SK-N-SH (cell line): ENCODE measurements at regions not wholly inside any gene's neighbourhood (a gene's known extent, or its start where the extent isn't known, plus 50 kb on each side); places are given as distances from the start of the nearest gene placed in this dataset.

ENCODE experiments used
- CTCF ChIA-PET: fragments of 300-600, 350-600 bp; formaldehyde crosslinking; extraction: SDS; loops from one replicate; lab custom pipeline; 2021; lab: Yijun Ruan, JAX
- POLR2A ChIA-PET: fragments of 350-600 bp; sonication (Branson Sonifier 250); formaldehyde crosslinking; extraction: SDS; loops from one replicate; lab custom pipeline; 2020; ENCODE audit warnings: antibody characterized with exemption, inconsistent platforms; lab: Yijun Ruan, JAX
- DNase-seq: peaks from one replicate; pipeline ENCODE4 v3.0.0; 2012
- H2AFZ ChIP-seq: fragments of 200-600 bp; sonication (generic); 2 replicates; pipeline ENCODE4 v1.8.1; 2016; ENCODE audit warnings: antibody characterized with exemption, mild to moderate bottlenecking, low read depth
- H3F3A ChIP-seq: fragments of 200-600 bp; sonication (generic); replicated peaks from 2 replicates; pipeline ENCODE3; 2016; ENCODE audit warnings: antibody characterized with exemption, mild to moderate bottlenecking; ENCODE audit not compliant: insufficient read depth
- H3K27ac ChIP-seq, 2 experiments: fragments of 200-500 bp in 1 of 2; fragments of 200-600 bp in 1 of 2; sonication (Bioruptor generic) in 1 of 2; sonication (generic), shearing (Covaris generic) in 1 of 2; 2 replicates each; pipeline versions ENCODE4 v1.5.1 to v1.6.1; 2014 to 2016; ENCODE audit warnings: low read depth in 2 of 2, inconsistent platforms in 1 of 2, low read length in 1 of 2, mild to moderate bottlenecking in 1 of 2, mixed read lengths in 1 of 2
- H3K27me3 ChIP-seq: fragments of 200-600 bp; sonication (generic), shearing (Covaris generic); 2 replicates; pipeline ENCODE4 v1.6.1; 2016; ENCODE audit warnings: mixed run types; ENCODE audit not compliant: insufficient read depth
- H3K36me3 ChIP-seq, 2 experiments: fragments of 200-500 bp in 1 of 2; fragments of 200-600 bp in 1 of 2; sonication (Bioruptor generic) in 1 of 2; sonication (generic) in 1 of 2; replicated peaks in 1 of 2; 2 replicates each; pipeline versions ENCODE3 to v1.5.1; 2014 to 2016; ENCODE audit warnings: low read length in 1 of 2, mild to moderate bottlenecking in 1 of 2; ENCODE audit not compliant: insufficient read depth in 2 of 2, control insufficient read depth in 1 of 2
- H3K4me1 ChIP-seq, 2 experiments: fragments of 200-500 bp in 1 of 2; fragments of 200-600 bp in 1 of 2; sonication (Bioruptor generic) in 1 of 2; sonication (generic), shearing (Covaris generic) in 1 of 2; 2 replicates each; pipeline versions ENCODE4 v1.5.1 to v1.6.1; 2014 to 2016; ENCODE audit warnings: low read depth in 1 of 2, low read length in 1 of 2, mixed run types in 1 of 2; ENCODE audit not compliant: insufficient read depth in 2 of 2, control insufficient read depth in 1 of 2
- H3K4me2 ChIP-seq: fragments of 200-600 bp; sonication (generic), shearing (Covaris generic); 2 replicates; pipeline ENCODE4 v1.6.1; 2017; ENCODE audit warnings: mixed run types
- H3K4me3 ChIP-seq, 2 experiments: fragments of 200-500 bp in 1 of 2; fragments of 200-600 bp in 1 of 2; sonication (Bioruptor generic) in 1 of 2; sonication (generic), shearing (Covaris generic) in 1 of 2; 2 replicates each; pipeline versions ENCODE4 v1.5.1 to v1.8.1; 2014 to 2016; ENCODE audit warnings: low read depth in 2 of 2, inconsistent platforms in 1 of 2, low read length in 1 of 2, mild to moderate bottlenecking in 1 of 2, mixed read lengths in 1 of 2, moderate library complexity in 1 of 2
- H3K79me2 ChIP-seq: fragments of 200-600 bp; sonication (generic); 2 replicates; pipeline ENCODE4 v1.8.1; 2017; ENCODE audit warnings: mild to moderate bottlenecking; ENCODE audit not compliant: insufficient read depth
- H3K9ac ChIP-seq: fragments of 200-600 bp; sonication (generic); 2 replicates; pipeline ENCODE4 v1.6.1; 2017; ENCODE audit warnings: mixed run types
- H3K9me2 ChIP-seq: fragments of 200-600 bp; sonication (generic); 2 replicates; pipeline ENCODE4 v1.6.1; 2017; ENCODE audit warnings: mixed run types
- H3K9me3 ChIP-seq: fragments of 200-600 bp; sonication (generic); 2 replicates; pipeline ENCODE4 v1.6.1; 2017; ENCODE audit warnings: mixed run types, mild to moderate bottlenecking, moderate library complexity
- H4K20me1 ChIP-seq: fragments of 200-600 bp; sonication (generic); 2 replicates; pipeline ENCODE4 v1.6.1; 2017; ENCODE audit warnings: mild to moderate bottlenecking, mixed run types; ENCODE audit not compliant: insufficient read depth
- EP300 ChIP-seq, 2 experiments: IDR thresholded peaks; 2 replicates each; pipeline versions ENCODE4 v1.4.0 to v1.6.1; 2012; ENCODE audit warnings: borderline replicate concordance in 1 of 2, low read depth in 1 of 2, low read length in 1 of 2
- EZH2phosphoT487 ChIP-seq: fragments of 200-600 bp; sonication (generic); IDR thresholded peaks from 2 replicates; pipeline ENCODE4 v1.6.1; 2017; ENCODE audit warnings: low read depth, mixed run types, mild to moderate bottlenecking, antibody characterized with exemption, moderate library complexity, borderline replicate concordance
- FOSL2 ChIP-seq: IDR thresholded peaks from 2 replicates; pipeline ENCODE4 v1.4.0; 2012; ENCODE audit warnings: low read depth, mild to moderate bottlenecking, moderate library complexity, borderline replicate concordance
- GATA2 ChIP-seq: sonication (generic); formaldehyde crosslinking; IDR thresholded peaks from 2 replicates; pipeline ENCODE4 v1.5.0; 2020; ENCODE audit warnings: mild to moderate bottlenecking, missing genetic modification reagents
- MEF2A ChIP-seq: IDR thresholded peaks from 2 replicates; pipeline ENCODE4 v1.4.0; 2012; ENCODE audit warnings: low read depth, borderline replicate concordance
- MXI1 ChIP-seq: IDR thresholded peaks from 2 replicates; pipeline ENCODE4 v1.6.1; 2012; ENCODE audit warnings: mild to moderate bottlenecking, low read depth, low read length, improper control_type of control experiment
- NFIC ChIP-seq: IDR thresholded peaks from 2 replicates; pipeline ENCODE4 v1.4.0; 2012; ENCODE audit warnings: borderline replicate concordance
- NRF1 ChIP-seq: IDR thresholded peaks from 2 replicates; pipeline ENCODE4 v1.6.1; 2012; ENCODE audit warnings: low read depth, mild to moderate bottlenecking, low read length
- RXRA ChIP-seq: IDR thresholded peaks from 2 replicates; pipeline ENCODE4 v1.4.0; 2012; ENCODE audit warnings: low read depth, mild to moderate bottlenecking, borderline replicate concordance
- SMC3 ChIP-seq: IDR thresholded peaks from 2 replicates; pipeline ENCODE4 v1.6.1; 2012; ENCODE audit warnings: low read depth, low read length, improper control_type of control experiment
- TAF1 ChIP-seq: IDR thresholded peaks from 2 replicates; pipeline ENCODE4 v1.6.1; 2012; ENCODE audit warnings: low read depth, mild to moderate bottlenecking, low read length, moderate library complexity, borderline replicate concordance
- YY1 ChIP-seq: IDR thresholded peaks from 2 replicates; pipeline ENCODE4 v1.4.0; 2012; ENCODE audit warnings: low read depth, mild to moderate bottlenecking
- WGBS: methylation state at CpG from one replicate; pipeline ENCODE4 v1.1.6; 2017; ENCODE audit warnings: low lambda C conversion rate; 5-methylcytosine and 5-hydroxymethylcytosine counted together
- TF ChIP-seq, protein P1 (sequence below): fragments of 200-600 bp; sonication (generic); IDR thresholded peaks from 2 replicates; pipeline ENCODE4 v1.6.1; 2017; ENCODE audit warnings: antibody characterized with exemption, mild to moderate bottlenecking, moderate library complexity
- TF ChIP-seq, protein P2 (sequence below): fragments of 150-350 bp; IDR thresholded peaks from 2 replicates; pipeline ENCODE4 v1.6.1; 2017; ENCODE audit warnings: antibody characterized with exemption, low read length, low read depth, borderline replicate concordance

DNA sequence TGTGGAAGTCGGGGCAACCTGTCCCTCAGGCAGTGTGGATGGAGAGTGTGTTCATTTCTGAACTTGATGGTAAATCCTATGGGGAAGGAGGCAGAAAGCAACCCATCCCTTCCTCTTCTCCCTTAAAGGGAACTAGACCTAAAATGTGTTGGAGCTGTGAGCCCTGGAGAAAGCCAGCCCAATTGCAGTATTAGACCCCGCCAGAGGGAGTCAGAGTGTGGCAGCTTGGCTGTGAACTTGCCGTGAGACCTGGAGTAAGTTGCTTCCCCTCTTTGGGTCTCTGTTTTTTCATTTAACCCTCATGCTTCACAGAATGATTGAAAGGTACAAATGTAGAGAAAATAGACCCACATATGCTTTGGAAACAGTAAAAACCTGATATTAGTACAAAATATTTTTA, 108.7 kb upstream of the PAK3 start:
- Histone ChIP-seq H3K79me2 (no peaks in the 10 kb centered on the region), H3K9me3 (no peaks in the 10 kb centered on the region), H3K27ac (no peak overlapping the region), H3K4me1 (no peaks in the 10 kb centered on the region; a peak in 1 of 4 replicates), H3F3A (no peaks in the 10 kb centered on the region), H3K36me3 (no peaks in the 10 kb centered on the region), H2AFZ (no peak overlapping the region), H3K4me3 (no peak overlapping the region), H3K4me2 (no peak overlapping the region), H3K27me3 (peaks cover 4% of the 10 kb centered on the region; the same call in 1 of the 2 replicates), H3K9ac (no peak overlapping the region), H3K9me2 (no peaks in the 10 kb centered on the region), H4K20me1 (no peaks in the 10 kb centered on the region)
- CTCF ChIA-PET = interaction anchor here (2.1 kb wide), 1 partner anchor 113 kb away, joined by 5 read pairs; no protein-coding TSS in a partner anchor
- no peak for DNase-seq
- POLR2A ChIA-PET = no interaction called here
- TF ChIP-seq NFIC (no peak), SMC3 (no peak)
- TF ChIP-seq, protein P1, sequence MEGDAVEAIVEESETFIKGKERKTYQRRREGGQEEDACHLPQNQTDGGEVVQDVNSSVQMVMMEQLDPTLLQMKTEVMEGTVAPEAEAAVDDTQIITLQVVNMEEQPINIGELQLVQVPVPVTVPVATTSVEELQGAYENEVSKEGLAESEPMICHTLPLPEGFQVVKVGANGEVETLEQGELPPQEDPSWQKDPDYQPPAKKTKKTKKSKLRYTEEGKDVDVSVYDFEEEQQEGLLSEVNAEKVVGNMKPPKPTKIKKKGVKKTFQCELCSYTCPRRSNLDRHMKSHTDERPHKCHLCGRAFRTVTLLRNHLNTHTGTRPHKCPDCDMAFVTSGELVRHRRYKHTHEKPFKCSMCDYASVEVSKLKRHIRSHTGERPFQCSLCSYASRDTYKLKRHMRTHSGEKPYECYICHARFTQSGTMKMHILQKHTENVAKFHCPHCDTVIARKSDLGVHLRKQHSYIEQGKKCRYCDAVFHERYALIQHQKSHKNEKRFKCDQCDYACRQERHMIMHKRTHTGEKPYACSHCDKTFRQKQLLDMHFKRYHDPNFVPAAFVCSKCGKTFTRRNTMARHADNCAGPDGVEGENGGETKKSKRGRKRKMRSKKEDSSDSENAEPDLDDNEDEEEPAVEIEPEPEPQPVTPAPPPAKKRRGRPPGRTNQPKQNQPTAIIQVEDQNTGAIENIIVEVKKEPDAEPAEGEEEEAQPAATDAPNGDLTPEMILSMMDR = peak; percentile 11; the same call in 1 of the 2 replicates
- 28% methylated on average over 3 of the region's 3 CpGs for WGBS

GRCh38 chrX:110985470-110985869, 110.5 kb upstream of the PAK3 start:
- Histone ChIP-seq H3K9me2 (no peaks in the 10 kb centered on the region), H3K27ac (no peak overlapping the region), H3K27me3 (no peaks in the 10 kb centered on the region; the same call in 1 of the 2 replicates), H3K4me2 (no peak overlapping the region), H3K36me3 (no peaks in the 10 kb centered on the region), H3F3A (no peaks in the 10 kb centered on the region), H3K4me1 (no peaks in the 10 kb centered on the region; a peak in 1 of 4 replicates), H2AFZ (no peak overlapping the region), H3K4me3 (no peak overlapping the region), H3K9ac (no peak overlapping the region), H4K20me1 (no peaks in the 10 kb centered on the region), H3K79me2 (no peaks in the 10 kb centered on the region), H3K9me3 (no peaks in the 10 kb centered on the region)
- POLR2A ChIA-PET = no interaction called here
- no peak for TF ChIP-seq EZH2phosphoT487
- TF ChIP-seq, protein P2, sequence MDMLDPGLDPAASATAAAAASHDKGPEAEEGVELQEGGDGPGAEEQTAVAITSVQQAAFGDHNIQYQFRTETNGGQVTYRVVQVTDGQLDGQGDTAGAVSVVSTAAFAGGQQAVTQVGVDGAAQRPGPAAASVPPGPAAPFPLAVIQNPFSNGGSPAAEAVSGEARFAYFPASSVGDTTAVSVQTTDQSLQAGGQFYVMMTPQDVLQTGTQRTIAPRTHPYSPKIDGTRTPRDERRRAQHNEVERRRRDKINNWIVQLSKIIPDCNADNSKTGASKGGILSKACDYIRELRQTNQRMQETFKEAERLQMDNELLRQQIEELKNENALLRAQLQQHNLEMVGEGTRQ = no peak
- TF ChIP-seq YY1 = no peak
- no peak for TF ChIP-seq FOSL2
- TF ChIP-seq MXI1 = no peak
- TF ChIP-seq NRF1 = no peak
- TF ChIP-seq TAF1 = no peak
- TF ChIP-seq, protein P1 = no peak
- TF ChIP-seq MEF2A = no peak
- no peak for TF ChIP-seq GATA2 (CRISPR knock-in tag)
- TF ChIP-seq EP300 (IDR thresholded peaks at IDR 0.05; ENCODE audit: borderline replicate concordance in 1 of 2, low read depth in 1 of 2, low read length in 1 of 2) = no peak
- TF ChIP-seq RXRA = no peak
- CTCF ChIA-PET = no interaction called here
- DNase-seq = no peak
- 0% methylated on average over 2 of the region's 2 CpGs for WGBS
